Kidney tubule cell (primary cell): ENCODE measurements at regions not wholly inside any gene's neighbourhood (a gene's known extent, or its start where the extent isn't known, plus 50 kb on each side); places are given as distances from the start of the nearest gene placed in this dataset.
"Not testable (repeated sequence)": the region's sequence is repeated elsewhere in the genome, so short reads cannot be mapped to it uniquely, and the experiment has no call there.

Source experiments
- DNase-seq: peaks from one replicate; pipeline ENCODE4 v3.0.0-alpha.2; 2018; ENCODE audit warnings: low spot score

DNA sequence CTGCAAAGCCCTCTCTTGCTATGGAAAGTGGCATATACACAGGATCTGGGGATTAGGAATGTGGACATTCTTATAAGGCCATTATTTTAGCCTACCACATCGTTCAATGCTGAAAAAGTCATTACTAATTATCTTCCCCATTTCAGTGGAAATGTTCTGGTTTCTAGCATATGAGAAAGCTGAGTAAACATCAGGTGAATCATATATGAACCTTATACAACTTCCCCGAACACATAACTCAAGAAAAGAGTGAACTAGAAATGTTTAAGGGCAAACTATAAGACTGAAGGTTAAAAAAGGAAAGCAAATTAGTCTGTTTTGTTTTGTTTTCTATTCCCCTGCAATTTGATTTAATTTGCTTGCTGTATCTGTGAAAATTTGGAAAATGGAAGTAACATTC lies 62.5 kb upstream of the SEC22B start:
- DNase-seq: not testable (repeated sequence)

DNA sequence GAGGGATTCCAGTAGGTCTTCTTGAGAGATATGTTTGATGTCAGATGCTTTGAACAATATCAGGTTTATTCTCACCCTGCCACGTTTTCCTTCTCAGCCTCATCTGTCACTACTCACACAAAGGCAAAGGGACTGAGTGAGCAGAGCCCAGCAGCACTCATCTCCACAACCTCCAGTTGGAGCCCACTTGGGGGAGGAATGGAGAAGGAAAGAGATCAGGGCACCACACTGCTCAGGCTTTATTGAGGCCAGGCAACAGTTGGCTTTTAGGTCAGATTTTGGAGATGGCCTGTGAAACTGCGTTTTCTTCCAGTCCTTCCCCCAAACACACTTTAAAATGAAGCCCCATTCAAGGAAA lies 57.3 kb upstream of the SEC22B start:
- not testable (repeated sequence) for DNase-seq

DNA sequence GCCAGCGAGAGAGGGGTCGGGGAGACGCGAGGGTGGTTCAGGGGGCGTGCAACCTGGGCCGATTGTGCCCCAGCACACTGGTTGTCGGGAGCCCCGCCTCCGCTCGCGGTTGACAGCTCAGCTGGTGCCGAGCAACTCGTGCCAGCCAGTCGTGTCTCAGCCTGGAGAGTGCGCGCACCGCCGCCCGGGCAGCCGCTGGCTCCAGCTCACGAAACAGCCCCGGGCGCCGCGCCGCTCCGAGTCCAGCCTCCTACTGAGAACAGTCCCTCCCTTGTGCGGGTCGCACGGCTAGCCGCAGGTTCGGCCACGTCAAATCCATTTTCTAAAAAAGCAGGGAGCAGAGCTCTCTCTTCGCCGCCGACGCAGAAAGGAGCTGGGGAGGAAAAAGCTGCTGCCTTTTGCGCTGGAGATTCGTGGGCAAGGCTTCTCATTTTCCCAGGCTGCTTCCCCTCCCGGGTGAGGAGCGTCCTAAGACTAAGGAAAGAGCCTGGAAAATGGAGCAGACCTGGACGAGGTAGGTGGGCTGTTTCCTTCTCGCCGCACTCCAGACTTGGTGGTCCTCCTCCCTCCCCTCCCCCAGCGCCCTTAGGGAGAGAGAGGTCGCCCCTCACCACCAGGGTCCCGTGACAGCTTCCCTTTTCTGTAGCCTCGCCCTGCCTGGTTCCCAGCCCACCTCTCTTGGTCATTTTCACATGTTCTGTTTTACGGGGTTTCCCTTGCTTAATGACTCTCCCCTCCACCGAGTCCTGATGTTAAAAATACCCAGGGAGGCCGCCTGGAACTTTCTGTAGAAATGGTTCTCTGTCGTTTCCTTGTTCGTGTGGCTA lies 56.7 kb upstream of the SEC22B start:
- DNase-seq: not testable (repeated sequence)

DNA sequence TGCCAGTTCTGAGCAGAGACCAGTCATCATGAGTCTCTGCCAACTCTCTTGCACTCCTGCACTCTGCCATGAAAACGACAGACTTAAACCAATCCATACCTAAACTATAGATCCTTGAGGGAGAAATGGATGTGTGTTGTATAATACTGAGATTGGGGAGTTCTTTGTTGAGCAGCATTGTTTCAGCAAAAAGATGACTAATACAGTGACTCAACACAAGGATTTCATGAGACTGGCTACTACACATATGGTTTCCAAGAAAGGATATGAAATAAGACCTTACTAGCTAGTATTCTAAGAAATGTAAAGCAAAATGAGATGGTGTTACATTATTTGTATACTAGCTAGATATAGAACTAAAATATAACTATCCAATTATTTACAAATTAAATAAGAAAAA lies 53.5 kb upstream of the SEC22B start:
- DNase-seq: not testable (repeated sequence)
